ENCODE measurements at regions not wholly inside any gene's neighbourhood (a gene's known extent, or its start where the extent isn't known, plus 50 kb on each side); places are given as distances from the start of the nearest gene placed in this dataset.

DNA sequence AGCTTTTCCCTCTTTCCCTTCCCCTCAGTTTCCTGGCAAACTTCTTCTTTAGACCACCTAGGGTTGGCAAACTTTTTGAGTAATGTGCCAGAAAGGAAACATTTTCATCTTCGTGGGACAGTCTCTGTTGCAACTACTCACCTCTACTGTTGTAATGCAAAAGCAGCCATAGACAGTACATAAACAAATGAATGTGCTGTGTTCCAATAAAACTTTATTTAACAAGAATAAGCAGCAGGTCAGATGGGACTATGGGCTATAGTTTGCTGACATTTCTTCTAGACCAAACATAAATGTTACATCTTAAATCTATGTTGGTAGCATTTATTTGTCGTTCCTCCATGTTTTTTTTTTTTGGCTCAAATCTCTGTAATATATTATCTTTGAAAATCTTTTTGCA lies 552.4 kb downstream of the EDEM1 start:
- H3K4me3 Mint-ChIP-seq (ENCODE audit: low read depth, unreplicated experiment): no peak overlapping the region
- intact Hi-C loops (cut with micrococcal nuclease; ENCODE audit: unreplicated experiment): no loop called here
- TF ChIP-seq CTCF (IDR thresholded peaks at IDR 0.05; ENCODE audit: unreplicated experiment): no peak
- no peaks in the 10 kb centered on the region for H3K27me3 Mint-ChIP-seq (ENCODE audit: unreplicated experiment)
- no peak for DNase-seq
- no peaks in the 10 kb centered on the region for H3K36me3 Mint-ChIP-seq (ENCODE audit: insufficient read depth, unreplicated experiment)
- no peaks in the 10 kb centered on the region for H3K4me1 Mint-ChIP-seq (ENCODE audit: low read depth, unreplicated experiment)
- CTCF ChIA-PET: no interaction called here
- H3K27ac Mint-ChIP-seq (ENCODE audit: unreplicated experiment): no peak overlapping the region
- no TSS peak for BruUV-seq (replicated peaks)
- no peaks in the 10 kb centered on the region for H3K9me3 Mint-ChIP-seq (ENCODE audit: low read depth, unreplicated experiment)

- no peak overlapping the region for H3K4me3 Mint-ChIP-seq (ENCODE audit: low read depth, unreplicated experiment)
- intact Hi-C loops (cut with micrococcal nuclease; ENCODE audit: unreplicated experiment): no loop called here
- BruUV-seq (replicated peaks): no TSS peak
Measured at GRCh38 chr3:5741017-5741416, 553.5 kb downstream of the EDEM1 start.

DNA sequence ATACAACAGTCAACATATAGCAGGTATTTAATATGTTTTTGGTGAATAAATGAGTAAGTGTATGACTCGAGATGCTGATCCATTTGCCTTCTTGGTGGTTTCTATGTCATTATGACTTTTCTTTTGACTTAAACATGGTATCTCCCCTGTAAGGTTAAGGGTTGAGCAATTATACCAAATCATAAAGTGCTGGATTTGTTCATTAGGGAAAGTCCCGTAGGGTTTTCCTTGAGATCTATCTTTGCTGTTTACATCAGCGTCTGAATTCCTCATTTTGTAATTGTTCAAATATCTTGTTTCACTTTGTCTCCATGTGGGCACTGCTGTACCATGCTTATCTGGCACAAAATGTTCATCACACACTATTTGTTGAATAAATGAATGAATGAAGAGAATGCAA lies 562.6 kb downstream of the EDEM1 start:
- no peak for DNase-seq
- H3K4me1 Mint-ChIP-seq (ENCODE audit: low read depth, unreplicated experiment): peaks cover 11% of the 10 kb centered on the region
- CTCF ChIA-PET: no interaction called here
- intact Hi-C loops (cut with micrococcal nuclease; ENCODE audit: unreplicated experiment): no loop called here
- no peak overlapping the region for H3K4me3 Mint-ChIP-seq (ENCODE audit: low read depth, unreplicated experiment)
- H3K36me3 Mint-ChIP-seq (ENCODE audit: insufficient read depth, unreplicated experiment): no peaks in the 10 kb centered on the region
- TF ChIP-seq CTCF (IDR thresholded peaks at IDR 0.05; ENCODE audit: unreplicated experiment): no peak
- peaks cover 8% of the 10 kb centered on the region for H3K9me3 Mint-ChIP-seq (ENCODE audit: low read depth, unreplicated experiment)
- no peak overlapping the region for H3K27ac Mint-ChIP-seq (ENCODE audit: unreplicated experiment)
- no TSS peak for BruUV-seq (replicated peaks)
- no peaks in the 10 kb centered on the region for H3K27me3 Mint-ChIP-seq (ENCODE audit: unreplicated experiment)

More at GRCh38 chr3:5741017-5741416, 553.5 kb downstream of the EDEM1 start:
- no peak overlapping the region for H3K27ac Mint-ChIP-seq (ENCODE audit: unreplicated experiment)
- H3K36me3 Mint-ChIP-seq (ENCODE audit: insufficient read depth, unreplicated experiment): no peaks in the 10 kb centered on the region
- H3K27me3 Mint-ChIP-seq (ENCODE audit: unreplicated experiment): no peaks in the 10 kb centered on the region
- H3K9me3 Mint-ChIP-seq (ENCODE audit: low read depth, unreplicated experiment): no peaks in the 10 kb centered on the region
- H3K4me1 Mint-ChIP-seq (ENCODE audit: low read depth, unreplicated experiment): no peaks in the 10 kb centered on the region
- no peak for TF ChIP-seq CTCF (IDR thresholded peaks at IDR 0.05; ENCODE audit: unreplicated experiment)
- CTCF ChIA-PET: no interaction called here
- DNase-seq: no peak

- Mint-ChIP-seq H3K4me1 (ENCODE audit: low read depth, unreplicated experiment) (peaks cover 11% of the 10 kb centered on the region), H3K36me3 (ENCODE audit: insufficient read depth, unreplicated experiment) (no peaks in the 10 kb centered on the region), H3K27me3 (ENCODE audit: unreplicated experiment) (no peaks in the 10 kb centered on the region), H3K27ac (ENCODE audit: unreplicated experiment) (no peak overlapping the region), H3K4me3 (ENCODE audit: low read depth, unreplicated experiment) (no peak overlapping the region), H3K9me3 (ENCODE audit: low read depth, unreplicated experiment) (peaks cover 8% of the 10 kb centered on the region)
- CTCF ChIA-PET: no interaction called here
- BruUV-seq (replicated peaks): no TSS peak
- intact Hi-C loops (cut with micrococcal nuclease; ENCODE audit: unreplicated experiment): no loop called here
- TF ChIP-seq CTCF (IDR thresholded peaks at IDR 0.05; ENCODE audit: unreplicated experiment): no peak
- no peak for DNase-seq
Measured at GRCh38 chr3:5750874-5751640, 563.5 kb downstream of the EDEM1 start.

Measured in Calu3 (cell line).